ENCODE measurements at regions not wholly inside any gene's neighbourhood (a gene's known extent, or its start where the extent isn't known, plus 50 kb on each side); places are given as distances from the start of the nearest gene placed in this dataset.

DNA sequence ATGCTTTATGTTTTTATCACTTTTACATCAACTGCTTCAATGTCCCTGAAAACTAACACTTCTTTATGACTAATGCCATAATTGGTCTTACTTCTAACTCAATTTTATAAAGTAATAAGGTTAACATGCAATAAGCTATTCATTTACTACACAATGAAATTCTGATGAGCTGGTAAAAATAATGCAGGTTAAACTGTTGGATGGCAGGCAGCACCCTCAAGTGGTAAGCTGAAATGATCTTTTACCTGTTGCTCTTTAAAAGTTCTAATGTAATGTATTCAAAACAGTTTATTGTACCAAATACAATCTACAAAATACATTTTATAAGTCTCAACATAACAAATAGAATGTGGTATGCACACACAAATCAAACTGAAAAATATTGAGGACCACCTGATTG lies 1280.3 kb downstream of the CDH8 start:
- no peak overlapping the region for H3K4me3 ChIP-seq (ENCODE audit: low read length)
- ChIA-PET POLR2A (ENCODE audit: unreplicated experiment) (no interaction called here), CTCF (no interaction called here)
- intact Hi-C loops (cut with micrococcal nuclease): no loop called here
- no peaks in the 10 kb centered on the region for H3K79me2 ChIP-seq (ENCODE audit: low read length)
- DNase-seq: no peak
- H3K27ac ChIP-seq (ENCODE audit: low read length): no peak overlapping the region
- H3F3A ChIP-seq (ENCODE audit: low read length, unreplicated experiment): no peaks in the 10 kb centered on the region
- no peaks in the 10 kb centered on the region for H3K36me3 ChIP-seq (ENCODE audit: low read depth, low read length)
- H2AFZ ChIP-seq (ENCODE audit: low read length): no peak overlapping the region
- no peak overlapping the region for H3K9ac ChIP-seq (ENCODE audit: low read length)
- H3K4me2 ChIP-seq (ENCODE audit: low read length): no peak overlapping the region
- no peak for ATAC-seq
- no peaks in the 10 kb centered on the region for H3K9me2 ChIP-seq (replicated peaks; ENCODE audit: low read length)
- H3K27me3 ChIP-seq (ENCODE audit: low read length): no peaks in the 10 kb centered on the region
- H3K9me3 ChIP-seq (ENCODE audit: low read length): no peaks in the 10 kb centered on the region
- no peaks in the 10 kb centered on the region for H3K4me1 ChIP-seq (ENCODE audit: insufficient read depth, low read length)
- no peaks in the 10 kb centered on the region for H4K20me1 ChIP-seq (ENCODE audit: low read length)
- TF ChIP-seq, protein P1, sequence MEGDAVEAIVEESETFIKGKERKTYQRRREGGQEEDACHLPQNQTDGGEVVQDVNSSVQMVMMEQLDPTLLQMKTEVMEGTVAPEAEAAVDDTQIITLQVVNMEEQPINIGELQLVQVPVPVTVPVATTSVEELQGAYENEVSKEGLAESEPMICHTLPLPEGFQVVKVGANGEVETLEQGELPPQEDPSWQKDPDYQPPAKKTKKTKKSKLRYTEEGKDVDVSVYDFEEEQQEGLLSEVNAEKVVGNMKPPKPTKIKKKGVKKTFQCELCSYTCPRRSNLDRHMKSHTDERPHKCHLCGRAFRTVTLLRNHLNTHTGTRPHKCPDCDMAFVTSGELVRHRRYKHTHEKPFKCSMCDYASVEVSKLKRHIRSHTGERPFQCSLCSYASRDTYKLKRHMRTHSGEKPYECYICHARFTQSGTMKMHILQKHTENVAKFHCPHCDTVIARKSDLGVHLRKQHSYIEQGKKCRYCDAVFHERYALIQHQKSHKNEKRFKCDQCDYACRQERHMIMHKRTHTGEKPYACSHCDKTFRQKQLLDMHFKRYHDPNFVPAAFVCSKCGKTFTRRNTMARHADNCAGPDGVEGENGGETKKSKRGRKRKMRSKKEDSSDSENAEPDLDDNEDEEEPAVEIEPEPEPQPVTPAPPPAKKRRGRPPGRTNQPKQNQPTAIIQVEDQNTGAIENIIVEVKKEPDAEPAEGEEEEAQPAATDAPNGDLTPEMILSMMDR (conservative IDR thresholded peaks at IDR 0.05; ENCODE audit: low read depth, low read length): no peak
- TF ChIP-seq EZH2phosphoT487 (IDR thresholded peaks at IDR 0.05; ENCODE audit: borderline replicate concordance, low read length) (no peak), EZH2 (IDR thresholded peaks at IDR 0.05; ENCODE audit: low read length, unreplicated experiment) (no peak)
- no TSS peak for BruUV-seq (replicated peaks)

DNA sequence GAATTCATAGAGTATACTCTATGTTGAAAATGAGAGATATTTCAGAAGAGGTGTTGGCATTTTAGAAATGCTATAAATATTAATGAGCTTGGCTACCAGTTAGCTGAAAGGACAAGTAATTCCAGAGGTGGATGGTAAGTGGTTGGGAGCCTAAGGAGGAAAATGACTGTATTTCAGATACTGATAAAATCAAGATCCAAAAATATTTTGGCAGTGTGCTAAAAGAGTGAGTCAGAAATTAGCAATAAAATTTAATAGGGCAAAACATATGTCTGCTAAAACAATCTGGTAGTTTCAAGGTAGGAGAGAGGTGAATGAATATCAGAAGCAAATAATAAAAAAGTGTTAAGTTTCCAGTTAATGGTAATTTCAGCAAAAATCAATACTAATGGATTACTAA lies 1287.9 kb downstream of the CDH8 start:
- intact Hi-C loops (cut with micrococcal nuclease): no loop called here
- H4K20me1 ChIP-seq (ENCODE audit: low read length): no peaks in the 10 kb centered on the region
- DNase-seq: peak; percentile 11

DNA sequence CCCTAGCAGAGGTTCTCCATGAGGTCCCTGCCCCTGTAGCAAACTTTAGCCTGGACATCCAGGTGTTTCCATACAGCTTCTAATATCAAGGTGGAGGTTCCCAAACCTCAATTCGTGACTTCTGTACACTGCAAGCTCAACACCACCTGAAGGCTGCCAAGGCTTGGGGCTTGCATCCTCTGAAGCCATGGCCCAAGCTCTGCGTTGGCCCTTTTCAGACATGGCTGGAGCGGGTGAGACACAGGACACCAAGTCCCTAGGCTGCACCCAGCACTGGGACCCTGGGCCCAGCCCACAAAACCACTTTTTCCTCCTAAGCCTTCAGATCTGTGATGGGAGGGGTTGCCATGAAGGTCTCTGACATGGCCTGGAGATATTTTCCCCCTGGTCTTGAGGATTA lies 1292.0 kb downstream of the CDH8 start:
- H2AFZ ChIP-seq (ENCODE audit: low read length): no peak overlapping the region
- ChIA-PET CTCF (no interaction called here), POLR2A (ENCODE audit: unreplicated experiment) (no interaction called here)
- H3K9ac ChIP-seq (ENCODE audit: low read length): no peak overlapping the region
- no peak overlapping the region for H3K4me3 ChIP-seq (ENCODE audit: low read length)
- no TSS peak for BruUV-seq (replicated peaks)
- TF ChIP-seq EZH2phosphoT487 (IDR thresholded peaks at IDR 0.05; ENCODE audit: borderline replicate concordance, low read length) (no peak), EZH2 (IDR thresholded peaks at IDR 0.05; ENCODE audit: low read length, unreplicated experiment) (no peak)
- TF ChIP-seq, protein P1 (conservative IDR thresholded peaks at IDR 0.05; ENCODE audit: low read depth, low read length): no peak
- no peaks in the 10 kb centered on the region for H3F3A ChIP-seq (ENCODE audit: low read length, unreplicated experiment)
- H4K20me1 ChIP-seq (ENCODE audit: low read length): no peaks in the 10 kb centered on the region
- H3K4me1 ChIP-seq (ENCODE audit: insufficient read depth, low read length): no peaks in the 10 kb centered on the region
- no peaks in the 10 kb centered on the region for H3K79me2 ChIP-seq (ENCODE audit: low read length)
- H3K27ac ChIP-seq (ENCODE audit: low read length): no peak overlapping the region
- no peaks in the 10 kb centered on the region for H3K27me3 ChIP-seq (ENCODE audit: low read length)
- DNase-seq: no peak
- H3K4me2 ChIP-seq (ENCODE audit: low read length): no peak overlapping the region
- H3K9me3 ChIP-seq (ENCODE audit: low read length): no peaks in the 10 kb centered on the region
- H3K9me2 ChIP-seq (replicated peaks; ENCODE audit: low read length): no peaks in the 10 kb centered on the region
- intact Hi-C loops (cut with micrococcal nuclease): no loop called here
- ATAC-seq: no peak
- no peaks in the 10 kb centered on the region for H3K36me3 ChIP-seq (ENCODE audit: low read depth, low read length)

More for the DNA sequence above, 1287.9 kb downstream of the CDH8 start:
- no peaks in the 10 kb centered on the region for H3K36me3 ChIP-seq (ENCODE audit: low read depth, low read length)
- ChIA-PET CTCF (no interaction called here), POLR2A (ENCODE audit: unreplicated experiment) (no interaction called here)
- H3K27me3 ChIP-seq (ENCODE audit: low read length): no peaks in the 10 kb centered on the region
- H3K9me3 ChIP-seq (ENCODE audit: low read length): no peaks in the 10 kb centered on the region
- H3K4me3 ChIP-seq (ENCODE audit: low read length): no peak overlapping the region
- H3K4me1 ChIP-seq (ENCODE audit: insufficient read depth, low read length): no peaks in the 10 kb centered on the region
- no peaks in the 10 kb centered on the region for H3K79me2 ChIP-seq (ENCODE audit: low read length)
- H2AFZ ChIP-seq (ENCODE audit: low read length): no peak overlapping the region
- H3K4me2 ChIP-seq (ENCODE audit: low read length): no peak overlapping the region
- ATAC-seq: no peak
- H3K9ac ChIP-seq (ENCODE audit: low read length): no peak overlapping the region
- BruUV-seq (replicated peaks): no TSS peak
- TF ChIP-seq EZH2 (IDR thresholded peaks at IDR 0.05; ENCODE audit: low read length, unreplicated experiment): no peak
- TF ChIP-seq, protein P1 (conservative IDR thresholded peaks at IDR 0.05; ENCODE audit: low read depth, low read length): no peak
- TF ChIP-seq EZH2phosphoT487 (IDR thresholded peaks at IDR 0.05; ENCODE audit: borderline replicate concordance, low read length): no peak
- H3F3A ChIP-seq (ENCODE audit: low read length, unreplicated experiment): no peaks in the 10 kb centered on the region
- no peak overlapping the region for H3K27ac ChIP-seq (ENCODE audit: low read length)
- no peaks in the 10 kb centered on the region for H3K9me2 ChIP-seq (replicated peaks; ENCODE audit: low read length)

Measured in PC-3 (cell line).